ENCODE measurements at regions not wholly inside any gene's neighbourhood (a gene's known extent, or its start where the extent isn't known, plus 50 kb on each side); places are given as distances from the start of the nearest gene placed in this dataset.

GRCh38 chr2:3098231-3098630, 279.4 kb downstream of the EIPR1 start:
- no peak for TF ChIP-seq RAD21 (IDR thresholded peaks at IDR 0.05)
- TF ChIP-seq MAX (IDR thresholded peaks at IDR 0.05), result no peak
- TF ChIP-seq CTCF (IDR thresholded peaks at IDR 0.05; ENCODE audit: low read depth, low read length, missing input control), result no peak
- TF ChIP-seq GABPA (IDR thresholded peaks at IDR 0.05 in 1 of 2, conservative IDR thresholded peaks at IDR 0.05 in 1 of 2), result no peak
- TF ChIP-seq TAF1 (conservative IDR thresholded peaks at IDR 0.05), result no peak
- no peak for TF ChIP-seq ZBTB33 (IDR thresholded peaks at IDR 0.05)

Data from liver (tissue), 3 donors.